CD4-positive, alpha-beta T cell treated with Interleukin-15 for 4 hours (primary cell): ENCODE measurements at regions not wholly inside any gene's neighbourhood (a gene's known extent, or its start where the extent isn't known, plus 50 kb on each side); places are given as distances from the start of the nearest gene placed in this dataset.

ENCODE experiments used
- DNase-seq: peaks from one replicate; pipeline ENCODE4 v3.0.0-alpha.2; 2020; ENCODE audit warnings: low spot score

- no peak for DNase-seq
These were observed 116.5 kb upstream of the NAV2 start for GRCh38 chr11:19595840-19596751.

GRCh38 chr11:19595499-19595839, 117.2 kb upstream of the NAV2 start:
- no peak for DNase-seq

DNA sequence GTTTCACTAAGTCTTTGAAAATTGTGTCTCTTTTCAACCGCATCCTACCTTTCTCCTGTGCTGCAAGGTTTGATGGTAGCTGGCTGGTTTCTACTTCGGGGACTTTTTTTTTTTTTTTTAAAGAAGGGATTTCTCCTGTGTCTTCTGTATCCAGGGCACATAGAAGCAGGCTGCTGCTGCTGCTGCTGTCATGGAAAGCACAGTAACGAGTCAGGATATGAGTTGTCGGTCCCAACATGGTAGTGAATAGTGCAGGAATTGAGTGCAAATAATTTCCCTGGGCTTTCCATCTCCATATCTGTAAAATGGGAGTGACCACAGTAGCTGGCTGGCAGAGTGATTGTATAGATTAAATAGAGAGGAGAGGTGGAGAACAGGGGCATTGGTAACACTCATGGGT, 118.3 kb upstream of the NAV2 start:
- no peak for DNase-seq

GRCh38 chr11:19592842-19593241, 119.8 kb upstream of the NAV2 start:
- DNase-seq = no peak

GRCh38 chr11:19589567-19590260, 122.9 kb upstream of the NAV2 start:
- no peak for DNase-seq

DNA sequence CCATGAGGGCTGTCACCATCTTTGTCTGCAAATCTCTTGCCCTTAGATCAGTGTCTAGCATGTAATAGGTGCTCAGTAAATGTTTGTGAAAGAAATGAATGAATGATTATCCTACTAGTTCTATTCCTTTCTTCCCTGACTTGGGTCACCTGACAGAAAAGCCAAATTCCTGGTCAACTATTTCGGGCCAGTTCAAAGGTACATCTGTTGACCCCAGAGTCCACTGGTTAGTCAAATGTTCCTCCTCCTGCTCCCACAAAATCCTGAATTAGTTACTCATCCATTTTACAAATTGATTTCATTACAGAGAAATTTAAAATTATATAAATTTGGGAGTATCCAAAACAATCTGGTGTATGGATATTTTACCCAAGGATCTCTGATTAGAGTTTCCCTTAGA, 124.7 kb upstream of the NAV2 start:
- no peak for DNase-seq

DNA sequence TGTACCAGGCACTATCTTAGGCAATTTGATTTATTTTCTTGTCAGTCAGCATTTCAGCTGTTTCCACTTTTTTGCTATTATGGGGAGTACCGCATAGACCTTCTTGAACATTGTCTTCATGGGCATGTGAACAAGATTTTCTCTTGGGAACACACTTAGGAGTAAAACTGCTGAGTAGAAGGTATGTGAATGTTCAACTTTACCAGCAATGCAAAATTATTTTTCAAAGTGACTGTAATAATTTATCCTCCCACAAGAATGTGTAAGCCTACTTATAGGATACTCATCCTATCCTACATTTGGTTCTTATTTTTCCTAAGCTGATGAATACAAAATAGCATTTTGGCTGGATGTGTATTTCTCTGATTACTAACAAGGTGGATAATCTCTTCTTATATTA, 132.0 kb upstream of the NAV2 start:
- no peak for DNase-seq

GRCh38 chr11:19579957-19580356, 132.7 kb upstream of the NAV2 start:
- no peak for DNase-seq

DNA sequence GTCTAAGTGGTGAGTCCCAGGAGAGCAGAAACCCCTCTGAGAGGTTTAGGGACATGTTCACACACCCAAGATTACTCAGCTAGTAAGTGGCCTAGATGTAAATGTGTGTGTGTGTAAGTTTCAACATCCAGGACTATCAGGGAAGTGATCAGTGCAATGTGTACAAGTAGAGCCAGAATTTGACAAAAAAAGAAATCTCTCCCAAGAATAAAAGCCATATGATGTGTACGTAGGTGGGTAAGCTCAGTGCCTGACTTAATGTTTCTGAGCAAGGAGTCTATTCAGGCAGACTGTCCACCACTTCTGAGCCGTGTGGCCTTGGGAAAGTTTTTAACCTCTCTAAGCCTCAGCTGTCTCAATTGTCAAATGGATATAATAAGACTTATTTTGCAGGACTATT, 133.8 kb upstream of the NAV2 start:
- DNase-seq = no peak

DNA sequence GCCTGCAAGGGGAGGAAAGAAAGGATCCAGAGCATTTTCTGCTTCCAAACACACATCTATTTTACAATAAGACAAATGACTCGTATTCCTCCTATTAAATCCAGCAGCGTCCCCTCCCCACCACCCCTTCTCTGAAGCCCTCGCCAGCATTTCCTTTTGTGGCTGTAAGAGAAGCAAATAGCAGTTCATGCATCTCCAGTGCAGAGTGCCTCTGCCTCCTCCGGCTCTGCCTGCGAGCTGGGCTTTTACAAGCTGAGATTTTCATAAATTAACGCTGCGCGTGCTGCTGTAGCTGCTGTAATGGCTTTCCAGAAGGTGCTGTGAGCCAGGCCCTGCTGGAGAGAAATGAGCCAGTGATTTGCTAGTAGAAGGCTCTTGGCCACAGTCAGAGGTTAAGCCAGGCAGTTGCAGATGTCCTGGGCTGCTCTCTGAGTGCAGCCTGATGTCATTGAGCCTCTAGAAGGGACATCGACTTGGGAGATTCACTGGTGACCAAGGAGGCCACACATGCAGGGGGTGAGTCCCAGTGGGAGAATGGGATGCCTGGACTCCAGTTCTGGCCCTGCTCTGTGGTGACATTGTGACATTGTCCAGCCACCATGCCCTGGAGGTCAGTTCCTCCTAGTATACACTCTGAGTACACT, 134.5 kb upstream of the NAV2 start:
- no peak for DNase-seq

DNA sequence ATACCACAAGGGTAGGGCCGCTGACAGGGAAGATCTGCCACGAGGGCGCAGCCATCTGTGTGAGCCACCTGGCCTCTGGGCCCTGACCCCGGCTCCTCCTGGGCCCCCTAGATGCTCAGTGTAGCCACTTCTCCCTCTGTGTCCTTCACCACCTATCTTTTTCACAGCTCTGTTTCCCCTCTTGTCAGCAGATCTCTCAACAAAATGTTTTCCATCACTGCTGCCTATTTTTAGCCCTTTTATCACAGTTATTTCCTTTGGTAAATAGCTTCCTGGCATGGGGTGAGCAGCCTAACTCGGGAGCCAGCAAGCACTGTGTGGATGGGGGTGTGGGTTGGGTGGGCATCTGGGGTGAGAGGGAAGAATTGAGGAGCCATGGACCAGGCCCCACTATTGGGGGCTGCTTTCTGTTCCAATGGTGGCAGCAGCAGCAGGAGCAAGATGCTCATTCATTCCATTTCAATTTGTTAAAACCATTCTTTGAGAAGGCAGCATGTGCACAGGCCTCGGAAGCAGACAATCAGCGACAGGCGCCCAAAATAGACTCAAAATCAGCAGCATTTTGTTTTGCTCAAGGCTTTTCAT, 135.2 kb upstream of the NAV2 start:
- DNase-seq = no peak

- no peak for DNase-seq
These were observed 135.7 kb upstream of the NAV2 start for GRCh38 chr11:19576903-19577302.

DNA sequence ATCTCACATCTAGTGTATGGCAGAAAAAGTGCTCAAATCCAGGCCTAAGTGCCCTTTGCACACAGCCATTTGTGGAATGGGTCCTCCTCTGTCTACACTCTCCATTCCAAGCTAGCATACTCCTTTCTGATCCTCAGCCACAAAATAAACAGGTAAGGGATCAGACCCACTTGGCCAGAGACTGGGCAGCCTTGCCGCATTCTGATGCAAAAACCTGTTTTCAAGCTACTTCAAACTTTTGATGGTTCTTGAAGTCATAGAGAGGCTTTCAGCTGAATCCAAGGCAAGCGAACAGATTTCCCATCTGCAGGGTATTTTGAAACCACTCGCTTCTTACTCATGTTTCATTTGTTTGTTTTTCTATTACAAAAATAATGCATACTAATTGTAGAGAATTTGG, 136.6 kb upstream of the NAV2 start:
- DNase-seq = no peak

DNA sequence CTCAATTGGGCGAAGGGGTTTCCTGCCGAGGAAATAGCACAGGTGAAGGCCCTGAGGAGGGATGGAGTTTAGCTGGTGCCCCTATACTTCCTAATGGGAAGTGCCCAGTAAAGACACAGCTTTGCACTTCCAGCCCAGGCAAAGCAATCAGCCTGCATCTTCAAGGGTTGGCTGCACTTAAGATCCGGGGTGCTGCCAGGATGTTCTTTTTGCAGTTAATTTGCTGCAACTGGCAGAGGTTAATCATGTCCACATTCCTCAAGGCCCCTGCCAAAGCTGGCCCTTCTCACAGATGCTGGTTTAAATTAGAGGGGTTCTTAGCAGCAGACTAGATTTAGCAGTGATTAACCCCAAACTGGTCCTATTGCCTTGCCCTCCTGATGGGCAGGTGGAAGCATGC, 137.7 kb upstream of the NAV2 start:
- no peak for DNase-seq

DNA sequence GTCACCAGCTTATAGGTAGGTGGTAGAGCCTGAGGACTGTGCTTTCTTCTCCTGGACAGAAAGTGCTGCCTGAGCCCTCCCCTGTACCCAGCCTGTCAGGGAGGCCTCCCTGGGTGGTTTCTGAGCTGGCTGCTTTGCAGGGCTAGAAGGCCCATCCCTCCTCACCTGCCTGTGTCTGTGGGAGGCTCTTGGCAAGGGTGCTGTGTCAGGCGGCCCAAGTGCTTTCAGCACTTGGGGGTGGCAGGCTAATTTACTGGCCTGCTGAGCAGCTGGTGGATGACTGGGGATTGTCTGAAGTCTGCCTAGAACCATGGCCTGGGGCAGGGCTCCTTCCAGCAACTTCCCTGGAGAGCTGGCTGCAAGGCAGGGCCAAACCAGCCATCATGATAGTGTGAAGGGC, 139.0 kb upstream of the NAV2 start:
- no peak for DNase-seq

GRCh38 chr11:19571906-19572305, 140.7 kb upstream of the NAV2 start:
- DNase-seq = no peak

- no peak for DNase-seq
These were observed 141.7 kb upstream of the NAV2 start for GRCh38 chr11:19570889-19571288.

GRCh38 chr11:19567996-19568395, 144.6 kb upstream of the NAV2 start:
- DNase-seq = no peak

- DNase-seq = no peak
These were observed 145.9 kb upstream of the NAV2 start for GRCh38 chr11:19566583-19567379.

- DNase-seq = no peak
These were observed 147.0 kb upstream of the NAV2 start for GRCh38 chr11:19565639-19566038.

DNA sequence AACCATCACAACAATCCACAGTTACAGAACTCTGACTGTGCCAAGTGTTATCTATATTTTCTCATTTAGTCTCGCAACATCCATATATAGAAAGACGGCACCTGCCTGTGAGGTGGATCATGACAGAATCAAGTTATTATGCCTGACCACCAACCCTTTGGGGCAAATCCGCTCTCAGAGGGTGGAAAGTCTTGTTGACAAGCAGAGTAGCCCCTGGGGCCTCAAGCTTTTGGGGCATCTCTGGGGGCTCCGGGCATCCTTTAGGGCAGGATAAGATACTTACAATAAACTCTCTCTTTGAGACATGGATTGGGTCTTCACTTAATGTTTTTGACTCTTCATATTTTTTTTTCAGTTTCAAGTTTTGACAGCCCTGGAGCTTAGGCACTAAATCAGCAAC, 150.5 kb upstream of the NAV2 start:
- DNase-seq = no peak

GRCh38 chr11:19561011-19561410, 151.6 kb upstream of the NAV2 start:
- DNase-seq = no peak
